Type B pancreatic cell (in vitro differentiated cells): ENCODE measurements at regions not wholly inside any gene's neighbourhood (a gene's known extent, or its start where the extent isn't known, plus 50 kb on each side); places are given as distances from the start of the nearest gene placed in this dataset.

Experiments used
- DNase-seq: peaks from one replicate; pipeline ENCODE4 v3.0.0; 2021; ENCODE audit warnings: mixed read lengths; ENCODE audit not compliant: unreplicated experiment; ENCODE audit errors: extremely low spot score
- H3K27ac Mint-ChIP-seq: 2 replicates; pipeline ENCODE4 v1.8.0; 2021; ENCODE audit warnings: mild to moderate bottlenecking, mixed read lengths
- H3K27me3 Mint-ChIP-seq: 2 replicates; pipeline ENCODE4 v1.8.0; 2021; ENCODE audit warnings: mixed read lengths
- H3K36me3 Mint-ChIP-seq: 2 replicates; pipeline ENCODE4 v1.8.0; 2021; ENCODE audit warnings: mixed read lengths
- H3K4me1 Mint-ChIP-seq: one replicate; pipeline ENCODE4 v1.8.0; 2021; ENCODE audit warnings: mixed read lengths; ENCODE audit not compliant: unreplicated experiment
- H3K4me3 Mint-ChIP-seq: 2 replicates; pipeline ENCODE4 v1.8.0; 2021; ENCODE audit warnings: mild to moderate bottlenecking, mixed read lengths
- H3K9me3 Mint-ChIP-seq: 2 replicates; pipeline ENCODE4 v1.8.0; 2021; ENCODE audit warnings: mixed read lengths
- CTCF ChIP-seq: fragments of 200-600 bp; sonication (generic); conservative IDR thresholded peaks from 2 replicates; pipeline ENCODE4 v1.5.0; 2021; ENCODE audit warnings: antibody characterized with exemption, mild to moderate bottlenecking

DNA sequence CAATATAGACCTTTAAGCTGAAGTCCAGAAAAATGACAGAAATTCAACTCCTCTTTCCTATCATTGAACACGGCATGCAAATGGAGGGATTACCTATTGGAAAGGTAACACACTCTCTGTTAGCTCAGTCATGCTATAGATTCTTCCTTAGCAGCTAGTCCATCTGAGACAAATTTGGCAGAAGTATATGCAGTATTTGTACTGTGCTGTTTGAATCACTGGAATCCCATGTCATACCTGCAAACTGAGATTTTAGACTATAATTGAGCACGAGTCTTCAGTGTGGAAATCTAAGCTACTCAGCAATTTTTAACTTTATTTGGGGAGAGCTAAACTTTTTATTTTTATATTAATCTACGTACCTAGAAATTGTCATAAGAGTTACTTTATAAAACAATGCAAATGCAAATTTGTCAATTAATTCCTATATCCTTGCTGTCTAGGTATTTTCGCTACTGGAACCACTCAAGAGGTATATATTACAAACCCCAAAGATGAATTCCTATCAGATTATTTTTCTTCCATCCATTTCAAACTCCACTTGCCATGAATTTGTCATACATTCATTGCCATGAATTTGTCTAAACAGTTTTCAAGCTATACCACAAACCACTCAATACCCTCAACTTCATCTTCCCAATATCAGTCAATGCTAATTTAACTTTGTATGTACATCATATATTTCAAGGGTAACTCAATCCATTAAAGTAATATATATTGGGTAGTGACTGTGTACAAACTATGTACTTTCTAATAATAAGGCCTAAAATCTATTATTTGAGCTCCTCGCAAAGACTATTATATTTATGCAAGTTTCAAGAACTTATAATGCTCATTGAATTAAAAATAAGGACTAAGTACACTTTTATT, 224.8 kb downstream of the MEF2C start:
- no peak for TF ChIP-seq CTCF
- Mint-ChIP-seq H3K36me3 (no peaks in the 10 kb centered on the region), H3K4me3 (no peak overlapping the region), H3K27ac (no peak overlapping the region), H3K4me1 (peaks cover 9% of the 10 kb centered on the region), H3K9me3 (no peaks in the 10 kb centered on the region), H3K27me3 (peaks cover 77% of the 10 kb centered on the region)
- DNase-seq: no peak

- Mint-ChIP-seq H3K9me3 (no peaks in the 10 kb centered on the region), H3K27ac (no peak overlapping the region), H3K4me1 (peaks cover 9% of the 10 kb centered on the region), H3K4me3 (no peak overlapping the region), H3K36me3 (no peaks in the 10 kb centered on the region), H3K27me3 (peaks cover 76% of the 10 kb centered on the region)
- no peak for DNase-seq
- TF ChIP-seq CTCF: no peak
Observed at GRCh38 chr5:88657136-88657535, 225.8 kb downstream of the MEF2C start.

GRCh38 chr5:88656221-88656950, 226.6 kb downstream of the MEF2C start:
- Mint-ChIP-seq H3K36me3 (no peaks in the 10 kb centered on the region), H3K4me3 (no peak overlapping the region), H3K27ac (no peak overlapping the region), H3K27me3 (peaks cover 76% of the 10 kb centered on the region), H3K9me3 (no peaks in the 10 kb centered on the region), H3K4me1 (peaks cover 7% of the 10 kb centered on the region)
- DNase-seq: no peak
- no peak for TF ChIP-seq CTCF

DNA sequence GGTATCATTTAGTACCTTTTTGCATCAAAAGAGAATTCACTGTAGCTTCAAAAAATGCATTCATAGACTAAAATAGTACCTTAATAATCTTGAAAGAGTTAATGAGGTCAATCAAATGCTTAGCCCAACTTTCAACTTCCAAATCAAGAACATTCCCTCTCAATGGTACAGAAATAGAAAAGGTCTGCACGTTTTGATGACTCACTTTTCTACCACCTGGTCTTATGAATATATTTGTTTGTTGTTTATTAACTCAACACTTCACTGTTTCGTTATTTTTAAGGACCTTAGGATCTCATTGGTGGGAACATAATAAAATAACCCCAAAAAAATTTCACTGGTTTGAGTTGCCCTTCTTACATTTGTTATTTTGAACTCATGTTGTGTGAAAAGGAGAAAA, 229.5 kb downstream of the MEF2C start:
- H3K4me3 Mint-ChIP-seq: no peak overlapping the region
- no peak for TF ChIP-seq CTCF

GRCh38 chr5:88647901-88648300, 235.1 kb downstream of the MEF2C start:
- no peak for TF ChIP-seq CTCF
- Mint-ChIP-seq H3K27me3 (peaks cover 39% of the 10 kb centered on the region), H3K9me3 (no peaks in the 10 kb centered on the region), H3K36me3 (no peaks in the 10 kb centered on the region), H3K4me3 (no peak overlapping the region), H3K27ac (no peak overlapping the region), H3K4me1 (no peaks in the 10 kb centered on the region)
- no peak for DNase-seq

More for the DNA sequence above, 229.5 kb downstream of the MEF2C start:
- DNase-seq: no peak
- Mint-ChIP-seq H3K27ac (no peak overlapping the region), H3K27me3 (peaks cover 60% of the 10 kb centered on the region), H3K9me3 (no peaks in the 10 kb centered on the region), H3K4me1 (no peaks in the 10 kb centered on the region), H3K36me3 (no peaks in the 10 kb centered on the region)
